ENCODE measurements at regions not wholly inside any gene's neighbourhood (a gene's known extent, or its start where the extent isn't known, plus 50 kb on each side); places are given as distances from the start of the nearest gene placed in this dataset.
A peak's percentile ranks its signal among the peaks of the same experiment; 100 is the strongest.

- Histone ChIP-seq H3K9me3 (ENCODE audit: control extremely low read depth in 1 of 5, control insufficient read depth in 4 of 5, insufficient read depth in 2 of 5, low read depth in 1 of 5, low read length in 4 of 5) (peaks cover 0 to 2% (median 0%) of the 10 kb centered on the region in 5 experiments), H3K4me1 (ENCODE audit: control extremely low read depth in 1 of 4, control insufficient read depth in 4 of 4, insufficient read depth in 4 of 4, low read length in 3 of 4) (no peaks in the 10 kb centered on the region), H3K36me3 (ENCODE audit: control insufficient read depth in 4 of 4, insufficient read depth in 4 of 4, low read length in 3 of 4) (no peaks in the 10 kb centered on the region), H3K4me3 (ENCODE audit: control insufficient read depth in 1 of 7, extremely low read depth in 1 of 7, insufficient read depth in 4 of 7, low read depth in 2 of 7, low read length in 6 of 7) (no peak overlapping the region), H3K27ac (ENCODE audit: insufficient read depth in 1 of 2, low read depth in 1 of 2, low read length in 2 of 2, poor library complexity in 1 of 2, severe bottlenecking in 2 of 2) (no peak overlapping the region), H3K27me3 (replicated peaks in 2 of 5; ENCODE audit: control insufficient read depth in 4 of 5, insufficient read depth in 5 of 5, low read length in 4 of 5) (peaks cover 0 to 2% (median 0%) of the 10 kb centered on the region in 5 experiments)
- WGBS (ENCODE audit: insufficient coverage): 100% methylated on average over 1 of the region's 1 CpG
- ChIA-PET POLR2A (no interaction called here), CTCF (no interaction called here)
- DNase-seq: no peak
Observed at GRCh38 chr13:22143671-22144070, 472.8 kb downstream of the FGF9 start.

DNA sequence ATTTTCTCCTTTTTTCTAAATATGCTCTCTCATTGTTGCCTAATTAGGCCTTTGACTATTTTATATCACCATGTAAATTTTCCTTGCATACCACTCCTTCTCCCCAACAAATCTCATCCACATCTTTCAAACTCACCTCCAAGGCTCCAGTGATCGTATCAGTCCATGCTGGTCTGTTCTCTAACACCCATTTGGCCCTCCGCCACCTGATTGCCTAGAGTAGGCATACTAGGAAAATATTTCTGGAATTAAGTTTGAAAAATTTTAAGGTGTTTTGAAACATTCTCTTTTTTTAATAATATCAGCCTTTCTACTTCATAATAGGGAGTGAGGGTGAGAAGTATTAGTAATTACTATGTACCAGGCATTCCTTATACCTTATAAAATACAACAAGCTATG lies 473.9 kb downstream of the FGF9 start:
- Histone ChIP-seq H3K36me3 (ENCODE audit: control insufficient read depth in 4 of 4, insufficient read depth in 4 of 4, low read length in 3 of 4) (no peaks in the 10 kb centered on the region), H3K27ac (ENCODE audit: insufficient read depth in 1 of 2, low read depth in 1 of 2, low read length in 2 of 2, poor library complexity in 1 of 2, severe bottlenecking in 2 of 2) (no peak overlapping the region), H3K27me3 (replicated peaks in 2 of 5; ENCODE audit: control insufficient read depth in 4 of 5, insufficient read depth in 5 of 5, low read length in 4 of 5) (no peaks in the 10 kb centered on the region), H3K4me1 (ENCODE audit: control extremely low read depth in 1 of 4, control insufficient read depth in 4 of 4, insufficient read depth in 4 of 4, low read length in 3 of 4) (no peaks in the 10 kb centered on the region), H3K4me3 (ENCODE audit: control insufficient read depth in 1 of 7, extremely low read depth in 1 of 7, insufficient read depth in 4 of 7, low read depth in 2 of 7, low read length in 6 of 7) (no peak overlapping the region), H3K9me3 (ENCODE audit: control extremely low read depth in 1 of 5, control insufficient read depth in 4 of 5, insufficient read depth in 2 of 5, low read depth in 1 of 5, low read length in 4 of 5) (peaks cover 0 to 2% (median 0%) of the 10 kb centered on the region in 5 experiments)
- POLR2A ChIA-PET: no interaction called here
- DNase-seq: no peak
- CTCF ChIA-PET: interaction anchor here (0.8 to 1.9 kb wide), 3 partner anchors 15 to 157 kb away, joined by 3 to 4 read pairs (median 3); no protein-coding TSS in a partner anchor
- no CpG with 5 or more reads among the region's 2 CpGs for whole genome bisulfite sequencing (ENCODE audit: insufficient coverage)

DNA sequence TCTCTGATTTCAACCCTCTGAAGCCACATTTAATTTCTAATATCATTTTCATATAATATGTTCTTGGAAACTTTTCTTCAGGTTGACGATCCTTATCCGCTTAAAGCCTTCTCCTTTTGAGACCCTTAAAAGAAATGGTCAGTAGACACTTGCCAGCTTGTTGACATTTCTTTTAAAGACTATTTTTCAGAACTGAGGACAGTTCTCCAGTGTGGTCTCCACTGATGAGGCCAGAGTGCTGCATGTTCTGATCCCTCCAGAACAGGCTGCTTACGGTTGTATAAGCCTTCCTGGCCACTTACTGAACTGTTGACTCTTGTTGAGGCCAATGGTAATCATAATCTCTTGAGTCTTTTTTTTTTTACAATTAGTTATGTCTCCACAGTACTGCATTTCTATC lies 477.3 kb downstream of the FGF9 start:
- Histone ChIP-seq H3K9me3 (ENCODE audit: control extremely low read depth in 1 of 5, control insufficient read depth in 4 of 5, insufficient read depth in 2 of 5, low read depth in 1 of 5, low read length in 4 of 5) (no peaks in the 10 kb centered on the region), H3K36me3 (ENCODE audit: control insufficient read depth in 4 of 4, insufficient read depth in 4 of 4, low read length in 3 of 4) (no peaks in the 10 kb centered on the region), H3K27ac (ENCODE audit: insufficient read depth in 1 of 2, low read depth in 1 of 2, low read length in 2 of 2, poor library complexity in 1 of 2, severe bottlenecking in 2 of 2) (no peak overlapping the region), H3K4me1 (ENCODE audit: control extremely low read depth in 1 of 4, control insufficient read depth in 4 of 4, insufficient read depth in 4 of 4, low read length in 3 of 4) (no peaks in the 10 kb centered on the region), H3K27me3 (replicated peaks in 2 of 5; ENCODE audit: control insufficient read depth in 4 of 5, insufficient read depth in 5 of 5, low read length in 4 of 5) (no peaks in the 10 kb centered on the region), H3K4me3 (ENCODE audit: control insufficient read depth in 1 of 7, extremely low read depth in 1 of 7, insufficient read depth in 4 of 7, low read depth in 2 of 7, low read length in 6 of 7) (no peak overlapping the region)
- DNase-seq: no peak
- WGBS (ENCODE audit: insufficient coverage): 100% methylated on average over 3 of the region's 3 CpGs
- CTCF ChIA-PET: no interaction called here
- POLR2A ChIA-PET: no interaction called here

- H3K27me3 ChIP-seq (replicated peaks in 2 of 5; ENCODE audit: control insufficient read depth in 4 of 5, insufficient read depth in 5 of 5, low read length in 4 of 5): no peaks in the 10 kb centered on the region
- H3K36me3 ChIP-seq (ENCODE audit: control insufficient read depth in 4 of 4, insufficient read depth in 4 of 4, low read length in 3 of 4): no peaks in the 10 kb centered on the region
- no peak for DNase-seq
- H3K9me3 ChIP-seq (ENCODE audit: control extremely low read depth in 1 of 5, control insufficient read depth in 4 of 5, insufficient read depth in 2 of 5, low read depth in 1 of 5, low read length in 4 of 5): no peaks in the 10 kb centered on the region
- POLR2A ChIA-PET: no interaction called here
- 100% methylated on average over 1 of the region's 2 CpGs for WGBS (ENCODE audit: insufficient coverage)
- H3K4me1 ChIP-seq (ENCODE audit: control extremely low read depth in 1 of 4, control insufficient read depth in 4 of 4, insufficient read depth in 4 of 4, low read length in 3 of 4): no peaks in the 10 kb centered on the region
- no peak overlapping the region for H3K4me3 ChIP-seq (ENCODE audit: control insufficient read depth in 1 of 7, extremely low read depth in 1 of 7, insufficient read depth in 4 of 7, low read depth in 2 of 7, low read length in 6 of 7)
- no peak overlapping the region for H3K27ac ChIP-seq (ENCODE audit: insufficient read depth in 1 of 2, low read depth in 1 of 2, low read length in 2 of 2, poor library complexity in 1 of 2, severe bottlenecking in 2 of 2)
- CTCF ChIA-PET: interaction anchor here (1.2 kb wide), 1 partner anchor 14 kb away, joined by 3 read pairs; no protein-coding TSS in a partner anchor
Observed at GRCh38 chr13:22152751-22153150, 481.9 kb downstream of the FGF9 start.

GRCh38 chr13:22154041-22154440 lies 483.2 kb downstream of the FGF9 start:
- H3K27me3 ChIP-seq (replicated peaks in 2 of 5; ENCODE audit: control insufficient read depth in 4 of 5, insufficient read depth in 5 of 5, low read length in 4 of 5): no peaks in the 10 kb centered on the region
- H3K4me3 ChIP-seq (ENCODE audit: control insufficient read depth in 1 of 7, extremely low read depth in 1 of 7, insufficient read depth in 4 of 7, low read depth in 2 of 7, low read length in 6 of 7): no peak overlapping the region
- no peaks in the 10 kb centered on the region for H3K4me1 ChIP-seq (ENCODE audit: control extremely low read depth in 1 of 4, control insufficient read depth in 4 of 4, insufficient read depth in 4 of 4, low read length in 3 of 4)
- CTCF ChIA-PET: no interaction called here
- H3K27ac ChIP-seq (ENCODE audit: insufficient read depth in 1 of 2, low read depth in 1 of 2, low read length in 2 of 2, poor library complexity in 1 of 2, severe bottlenecking in 2 of 2): no peak overlapping the region
- POLR2A ChIA-PET: no interaction called here
- no peaks in the 10 kb centered on the region for H3K9me3 ChIP-seq (ENCODE audit: control extremely low read depth in 1 of 5, control insufficient read depth in 4 of 5, insufficient read depth in 2 of 5, low read depth in 1 of 5, low read length in 4 of 5)
- no CpG with 5 or more reads among the region's 3 CpGs for WGBS (ENCODE audit: insufficient coverage)
- H3K36me3 ChIP-seq (ENCODE audit: control insufficient read depth in 4 of 4, insufficient read depth in 4 of 4, low read length in 3 of 4): no peaks in the 10 kb centered on the region
- no peak for DNase-seq

GRCh38 chr13:22161871-22162270 lies 491.0 kb downstream of the FGF9 start:
- no peaks in the 10 kb centered on the region for H3K36me3 ChIP-seq (ENCODE audit: control insufficient read depth in 4 of 4, insufficient read depth in 4 of 4, low read length in 3 of 4)
- no peak overlapping the region for H3K4me3 ChIP-seq (ENCODE audit: control insufficient read depth in 1 of 7, extremely low read depth in 1 of 7, insufficient read depth in 4 of 7, low read depth in 2 of 7, low read length in 6 of 7)
- H3K4me1 ChIP-seq (ENCODE audit: control extremely low read depth in 1 of 4, control insufficient read depth in 4 of 4, insufficient read depth in 4 of 4, low read length in 3 of 4): no peaks in the 10 kb centered on the region
- 98% methylated on average over 3 of the region's 3 CpGs for WGBS (ENCODE audit: insufficient coverage)
- ChIA-PET CTCF (no interaction called here), POLR2A (no interaction called here)
- no peaks in the 10 kb centered on the region for H3K9me3 ChIP-seq (ENCODE audit: control extremely low read depth in 1 of 5, control insufficient read depth in 4 of 5, insufficient read depth in 2 of 5, low read depth in 1 of 5, low read length in 4 of 5)
- DNase-seq: peak in 2 of 3 donors; percentile 1 to 12
- no peaks in the 10 kb centered on the region for H3K27me3 ChIP-seq (replicated peaks in 2 of 5; ENCODE audit: control insufficient read depth in 4 of 5, insufficient read depth in 5 of 5, low read length in 4 of 5)
- no peak overlapping the region for H3K27ac ChIP-seq (ENCODE audit: insufficient read depth in 1 of 2, low read depth in 1 of 2, low read length in 2 of 2, poor library complexity in 1 of 2, severe bottlenecking in 2 of 2)

- H3K27ac ChIP-seq (ENCODE audit: insufficient read depth in 1 of 2, low read depth in 1 of 2, low read length in 2 of 2, poor library complexity in 1 of 2, severe bottlenecking in 2 of 2): peak overlapping the region; percentile 44 to 78
- 0% methylated on average over 1 of the region's 1 CpG for WGBS (ENCODE audit: insufficient coverage)
- no peaks in the 10 kb centered on the region for H3K4me1 ChIP-seq (ENCODE audit: control extremely low read depth in 1 of 4, control insufficient read depth in 4 of 4, insufficient read depth in 4 of 4, low read length in 3 of 4)
- ChIA-PET CTCF (no interaction called here), POLR2A (no interaction called here)
- H3K36me3 ChIP-seq (ENCODE audit: control insufficient read depth in 4 of 4, insufficient read depth in 4 of 4, low read length in 3 of 4): no peaks in the 10 kb centered on the region
- no peaks in the 10 kb centered on the region for H3K27me3 ChIP-seq (replicated peaks in 2 of 5; ENCODE audit: control insufficient read depth in 4 of 5, insufficient read depth in 5 of 5, low read length in 4 of 5)
- peak overlapping the region in 3 of 7 experiments; percentile 9 to 67 (median 33) for H3K4me3 ChIP-seq (ENCODE audit: control insufficient read depth in 1 of 7, extremely low read depth in 1 of 7, insufficient read depth in 4 of 7, low read depth in 2 of 7, low read length in 6 of 7)
- DNase-seq: peak; percentile 20 to 76 (median 63)
- no peaks in the 10 kb centered on the region for H3K9me3 ChIP-seq (ENCODE audit: control extremely low read depth in 1 of 5, control insufficient read depth in 4 of 5, insufficient read depth in 2 of 5, low read depth in 1 of 5, low read length in 4 of 5)
Observed at GRCh38 chr13:22162889-22163288, 492.0 kb downstream of the FGF9 start.

Data from common myeloid progenitor, CD34-positive (primary cell).